COR-L47 (cell line): ENCODE measurements at regions not wholly inside any gene's neighbourhood (a gene's known extent, or its start where the extent isn't known, plus 50 kb on each side); places are given as distances from the start of the nearest gene placed in this dataset.
"Not testable (repeated sequence)": the region's sequence is repeated elsewhere in the genome, so short reads cannot be mapped to it uniquely, and the experiment has no call there.

Experiments used
- DNase-seq: peaks from one replicate; lab custom pipeline; 2025; lab: John Stamatoyannopoulos, UW

DNA sequence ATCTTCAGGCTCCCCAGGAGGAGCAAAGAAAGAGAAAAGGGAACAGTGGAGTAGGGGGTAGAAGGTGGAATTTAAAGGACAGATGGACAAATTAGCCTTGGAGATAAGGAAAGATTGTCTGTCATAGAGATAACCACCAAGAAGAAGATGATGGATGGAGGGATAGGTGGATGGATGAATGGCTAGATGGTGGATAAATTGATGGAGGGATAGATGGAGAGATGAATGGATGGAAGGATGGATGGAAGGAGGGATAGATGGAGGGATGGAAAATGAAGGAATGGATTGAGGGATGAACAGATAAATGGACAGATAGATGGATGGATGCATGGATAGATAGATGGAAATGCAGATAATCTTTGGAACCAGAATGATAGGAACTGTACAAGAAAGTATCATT, 102.8 kb downstream of the TNFAIP3 start:
- no peak for DNase-seq

DNA sequence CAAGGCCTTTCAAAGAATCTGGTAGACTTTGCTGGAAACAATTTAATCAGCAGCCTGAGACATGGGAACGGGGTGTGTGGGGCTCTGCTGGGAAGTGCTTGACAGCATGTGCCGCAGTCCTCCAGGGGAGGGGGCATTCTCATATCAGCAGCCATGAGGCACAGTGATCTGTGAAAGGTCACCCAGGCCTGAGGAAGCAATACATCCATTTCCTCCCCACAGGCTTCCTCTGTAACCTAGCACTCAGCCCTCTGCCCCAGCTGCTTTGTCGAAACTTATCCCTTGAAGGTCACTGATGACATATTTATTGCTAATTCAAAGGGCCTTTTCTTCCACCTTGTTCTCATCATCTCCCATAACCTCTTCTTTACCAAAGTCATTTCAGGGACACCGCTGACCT, 103.3 kb downstream of the TNFAIP3 start:
- no peak for DNase-seq

GRCh38 chr6:137973201-137973600, 106.1 kb downstream of the TNFAIP3 start:
- DNase-seq = no peak

- DNase-seq = no peak
Measured at GRCh38 chr6:137975188-137975940, 108.3 kb downstream of the TNFAIP3 start.

GRCh38 chr6:137976430-137976829, 109.4 kb downstream of the TNFAIP3 start:
- no peak for DNase-seq

DNA sequence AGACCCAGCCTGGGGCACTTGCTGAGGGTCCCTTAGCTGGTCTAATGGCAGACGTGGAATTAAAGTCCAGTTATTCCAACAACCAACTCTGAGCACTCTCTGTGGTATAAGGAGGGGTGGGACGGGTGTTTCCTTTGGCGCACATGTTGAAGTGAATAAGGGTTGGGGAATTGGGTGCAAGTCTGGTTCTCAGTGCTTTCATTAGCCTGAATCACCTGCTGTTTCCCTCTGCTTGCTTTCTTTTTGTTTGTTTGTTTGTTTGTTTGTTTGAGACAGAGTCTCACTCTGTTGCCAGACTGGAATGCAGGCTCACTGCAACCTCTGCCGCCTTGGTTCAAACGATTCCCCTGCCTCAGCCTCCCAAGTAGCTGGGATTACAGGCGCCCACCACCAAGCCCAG, 110.1 kb downstream of the TNFAIP3 start:
- DNase-seq = no peak

DNA sequence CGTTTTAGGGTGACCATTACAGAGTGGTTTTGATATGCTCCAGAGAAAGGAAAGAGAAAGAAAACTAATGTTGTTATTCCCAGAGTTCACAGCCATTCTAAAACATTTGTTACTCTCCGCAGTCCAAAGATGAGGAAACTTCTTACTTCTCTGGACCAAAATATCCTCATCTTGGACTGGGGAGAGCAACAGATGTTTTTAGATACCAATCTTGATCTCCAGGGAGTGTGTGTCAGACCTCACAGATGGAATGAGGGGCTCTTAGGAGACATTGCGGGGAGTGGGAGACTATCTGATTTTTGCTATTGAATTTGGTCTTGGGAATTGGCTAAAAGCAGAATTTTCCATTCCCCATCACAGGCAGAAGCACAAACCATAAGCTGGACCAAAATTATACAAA, 110.8 kb downstream of the TNFAIP3 start:
- DNase-seq = no peak

DNA sequence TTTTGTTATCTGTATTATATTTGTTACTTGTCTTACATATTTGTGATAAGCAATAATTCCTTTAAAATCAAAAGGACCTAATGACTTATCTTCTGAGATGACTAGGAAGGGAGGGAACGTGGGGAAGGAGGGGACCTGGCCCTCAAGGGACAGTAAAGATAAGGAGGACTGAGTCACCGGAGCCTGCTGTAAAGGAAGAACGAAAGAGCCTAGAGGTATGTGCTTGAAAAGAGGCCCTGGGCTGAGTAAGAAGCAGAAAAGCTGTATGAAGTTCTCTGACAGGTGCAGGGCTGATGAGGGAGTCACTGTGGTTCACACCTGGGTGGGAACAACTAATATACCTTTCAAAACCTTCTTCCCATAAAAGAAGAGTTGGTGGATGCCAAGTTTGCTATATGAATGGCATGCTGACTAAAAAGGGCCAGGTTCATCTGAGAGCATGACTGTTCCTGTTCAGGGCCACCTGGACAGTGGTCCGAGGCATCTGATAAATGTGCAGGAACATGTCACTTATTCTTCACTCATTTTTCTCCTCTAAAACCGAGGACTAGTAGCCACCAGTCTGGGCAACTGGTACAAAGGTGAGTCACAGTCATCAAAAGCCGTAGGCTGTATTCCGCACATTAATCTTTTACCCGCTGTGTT, 111.3 kb downstream of the TNFAIP3 start:
- no peak for DNase-seq

DNA sequence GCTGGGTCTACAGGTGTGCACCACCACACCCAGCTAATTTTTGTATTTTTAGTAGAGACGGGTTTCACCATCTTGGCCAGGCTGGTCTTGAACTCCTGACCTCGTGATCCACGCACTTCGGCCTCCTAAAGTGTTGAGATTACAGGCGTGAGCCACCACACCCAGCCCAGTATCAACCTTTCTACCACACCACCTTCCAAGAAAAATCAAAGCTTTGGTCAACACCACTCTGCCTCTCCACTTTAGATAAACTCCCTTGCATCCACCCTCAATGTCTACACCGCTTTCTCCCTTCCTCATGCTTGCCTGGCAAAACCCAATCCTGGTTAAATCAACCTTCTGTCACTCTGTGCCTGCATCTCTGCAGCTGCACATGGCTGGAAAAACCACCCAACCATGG, 112.2 kb downstream of the TNFAIP3 start:
- not testable (repeated sequence) for DNase-seq

DNA sequence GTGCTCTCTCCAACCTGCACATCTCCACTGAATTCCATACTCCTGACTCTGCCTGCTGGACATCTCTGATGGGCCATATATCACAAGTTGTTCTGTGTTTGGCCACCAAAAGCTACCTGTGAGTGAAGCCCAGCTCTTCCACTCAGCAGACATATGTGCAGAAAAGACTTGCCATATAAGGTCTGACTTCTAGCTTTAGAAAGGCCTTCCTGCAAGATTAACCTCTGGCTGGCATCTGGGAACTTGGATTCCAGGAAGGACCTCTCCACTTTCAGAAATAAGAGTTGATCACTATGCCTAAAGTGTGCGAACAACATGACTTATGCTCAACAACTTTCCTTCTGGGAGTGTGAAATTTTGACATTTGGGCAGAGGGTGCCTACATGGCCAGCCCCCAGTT, 113.7 kb downstream of the TNFAIP3 start:
- DNase-seq = no peak

- DNase-seq = no peak
Measured at GRCh38 chr6:137981758-137982157, 114.7 kb downstream of the TNFAIP3 start.

- DNase-seq = no peak
Measured at GRCh38 chr6:137982418-137983189, 115.5 kb downstream of the TNFAIP3 start.

DNA sequence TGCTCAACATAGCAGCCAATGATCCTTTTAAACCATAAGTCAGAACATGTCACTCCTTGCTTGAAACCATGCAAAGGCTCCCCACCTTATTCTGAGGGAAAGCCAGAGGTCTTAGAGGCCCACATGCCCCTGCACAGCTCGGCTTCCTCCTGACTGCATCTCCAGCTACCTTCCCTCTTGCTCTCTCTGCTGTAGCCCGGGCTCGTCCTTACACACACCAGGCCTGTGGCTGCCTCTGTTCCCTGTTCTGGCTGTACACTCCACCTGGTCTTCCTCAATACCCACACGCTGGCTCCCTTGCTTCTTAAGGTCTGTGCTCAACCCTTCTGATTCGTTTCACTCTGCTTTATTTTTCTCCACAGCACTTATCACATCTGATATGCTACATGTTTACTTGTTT, 116.2 kb downstream of the TNFAIP3 start:
- no peak for DNase-seq

DNA sequence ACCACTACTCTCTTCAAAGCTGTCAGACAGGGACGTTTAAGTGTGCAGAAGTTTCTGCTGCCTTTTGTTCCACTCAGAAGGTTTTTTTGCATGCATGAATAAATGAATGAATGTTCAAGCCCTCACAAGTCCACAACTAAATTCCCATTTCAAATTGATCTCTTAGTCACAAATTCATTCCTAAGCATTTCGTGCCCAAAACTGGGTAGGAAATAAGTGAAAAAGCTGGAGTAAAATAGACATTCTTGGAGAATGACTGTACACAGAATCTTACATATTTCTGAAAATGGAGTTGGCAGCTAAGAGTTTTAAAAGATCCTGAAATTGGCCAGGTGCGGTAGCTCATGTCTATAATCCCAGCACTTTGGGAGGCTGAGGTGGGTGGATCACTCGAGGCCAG, 117.6 kb downstream of the PERP start:
- DNase-seq = no peak

DNA sequence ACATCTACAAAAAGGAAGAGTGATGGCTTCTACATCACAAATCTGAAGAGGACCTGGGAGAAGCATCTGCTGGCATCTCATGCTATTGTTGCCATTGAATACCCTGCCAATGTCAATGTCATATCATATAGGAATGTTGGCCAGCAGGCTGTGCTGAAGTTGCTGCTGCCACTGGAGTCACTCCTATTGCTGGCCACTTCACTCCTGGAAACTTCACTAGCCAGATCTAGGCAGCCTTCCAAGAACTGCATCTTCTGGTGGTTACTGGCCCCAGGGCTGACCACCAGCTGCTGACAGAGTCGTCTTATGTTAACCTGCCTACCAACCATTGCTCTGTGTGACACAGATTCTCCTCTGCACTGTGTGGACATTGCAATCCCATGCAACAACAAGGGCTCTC, 111.8 kb downstream of the PERP start:
- DNase-seq = no peak

DNA sequence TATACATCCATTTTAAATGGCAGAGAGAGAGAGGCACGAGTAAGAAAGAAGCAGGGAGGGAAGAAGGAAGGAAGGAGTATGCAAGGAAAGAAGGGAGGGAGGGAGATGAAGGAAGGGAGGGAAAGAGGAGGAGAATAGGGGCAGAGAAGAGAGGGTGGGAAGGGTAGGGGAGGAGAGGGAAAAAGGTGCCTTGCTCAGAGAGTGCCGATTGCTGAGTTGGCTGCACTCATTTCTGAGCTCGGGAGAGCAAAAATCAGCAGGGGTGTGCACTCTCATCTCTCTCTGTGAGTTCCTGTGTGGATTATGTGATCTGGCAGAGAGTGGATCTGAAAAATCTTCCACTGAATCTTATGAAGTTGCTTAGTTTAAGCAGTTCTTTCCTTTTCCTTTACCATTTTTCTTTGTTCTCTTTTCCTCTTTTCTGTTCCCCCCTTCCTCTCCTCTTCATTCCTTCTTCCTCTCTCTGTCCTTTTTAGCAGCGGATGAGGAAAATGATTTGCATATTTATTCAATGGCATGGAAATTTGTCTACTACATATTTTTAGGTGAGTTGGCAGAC, 108.7 kb downstream of the PERP start:
- DNase-seq = no peak

DNA sequence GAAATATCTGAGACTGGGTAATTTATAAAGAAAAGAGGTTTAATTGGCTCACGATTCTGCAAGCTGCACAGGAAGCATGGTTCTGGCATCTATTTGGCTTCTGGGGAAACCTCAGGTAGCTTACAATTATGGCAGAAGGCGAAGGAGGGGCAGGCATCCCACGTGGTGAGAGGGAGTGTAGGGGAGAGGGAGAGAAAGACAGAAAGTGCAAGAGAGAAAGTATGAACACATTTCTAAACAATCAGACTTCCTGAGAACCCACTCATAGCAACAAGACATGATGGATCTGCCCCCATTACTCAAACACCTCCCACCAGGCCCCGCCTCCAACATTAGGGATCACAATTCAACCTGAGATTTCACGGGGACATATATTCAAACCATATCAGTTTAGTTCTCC, 107.4 kb downstream of the PERP start:
- DNase-seq = no peak

DNA sequence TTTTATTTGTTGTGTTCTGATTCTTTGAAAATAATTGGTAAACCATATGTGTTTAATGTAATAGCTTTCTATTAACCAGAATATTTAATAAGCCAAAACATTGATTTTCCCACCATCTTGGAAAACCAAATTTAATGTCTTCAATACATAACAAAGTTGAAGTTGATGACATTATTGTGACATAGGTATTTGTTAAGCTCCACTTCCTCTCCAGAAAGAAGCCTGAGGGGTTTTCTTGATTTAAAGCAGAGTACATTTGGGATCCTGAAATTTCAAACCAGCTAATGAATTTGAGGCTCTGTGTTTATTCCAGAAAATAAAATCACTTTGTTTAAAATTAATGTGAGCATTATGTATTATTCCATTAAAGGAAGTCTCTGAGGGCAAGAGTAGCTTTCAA, 106.3 kb downstream of the PERP start:
- DNase-seq = no peak

- peak; percentile 26 for DNase-seq
Measured at GRCh38 chr6:138001750-138002349, 105.4 kb downstream of the PERP start.

DNA sequence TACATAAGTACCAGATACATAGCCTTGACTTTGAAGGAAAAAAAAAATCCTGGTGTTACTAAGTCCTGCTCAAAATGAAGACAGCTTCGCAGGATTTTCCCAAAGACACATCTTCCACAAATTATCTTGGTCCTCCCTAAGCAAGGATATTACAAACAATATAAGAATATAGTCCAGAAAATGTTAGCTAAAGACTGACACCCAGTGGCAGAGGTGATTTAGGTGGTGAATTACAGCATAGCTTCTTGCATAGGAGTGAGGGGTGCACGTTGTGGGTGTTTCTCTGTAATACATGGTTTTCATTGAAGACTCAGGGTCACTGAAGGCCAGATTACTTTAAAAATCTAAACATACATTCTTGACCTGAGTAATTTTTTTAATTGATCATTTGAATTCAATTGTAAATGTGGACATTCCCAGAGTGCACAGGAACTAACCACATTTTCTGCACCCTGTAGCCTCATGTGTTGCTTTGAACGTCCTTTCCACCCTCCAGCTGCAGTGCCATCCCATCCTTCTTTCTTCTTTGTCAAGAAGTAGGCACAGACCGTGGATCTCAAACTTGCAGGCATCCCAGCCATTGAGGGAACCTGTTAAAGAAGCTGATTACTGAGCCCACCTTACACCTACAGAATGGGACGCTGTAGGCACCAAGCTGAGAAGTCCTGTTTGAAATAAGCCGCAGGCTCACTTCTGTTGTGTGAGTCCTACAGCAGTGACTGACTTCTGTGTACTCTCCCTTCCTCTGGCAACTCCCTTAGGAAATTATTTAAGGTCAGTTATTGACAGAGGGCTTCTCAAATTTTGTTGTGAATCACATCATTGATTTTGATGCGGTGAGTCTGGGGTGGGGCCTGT, 102.6 kb downstream of the PERP start:
- peak; percentile 14 for DNase-seq

- no peak for DNase-seq
Measured at GRCh38 chr6:138005846-138006245, 101.4 kb downstream of the PERP start.
